22Rv1 (cell line): ENCODE measurements at regions not wholly inside any gene's neighbourhood (a gene's known extent, or its start where the extent isn't known, plus 50 kb on each side); places are given as distances from the start of the nearest gene placed in this dataset.

ENCODE experiments used
- H3K27ac ChIP-seq: fragments of 450-650 bp; 2 replicates; pipeline ENCODE4 v1.5.1; 2017
- CTCF ChIP-seq: fragments of 450-650 bp; IDR thresholded peaks from 2 replicates; pipeline ENCODE4 v1.5.1; 2017; ENCODE audit warnings: mild to moderate bottlenecking
- ZFX ChIP-seq: fragments of 450-650 bp; IDR thresholded peaks from 2 replicates; pipeline ENCODE4 v1.6.1; 2017; ENCODE audit warnings: antibody characterized with exemption, borderline replicate concordance

DNA sequence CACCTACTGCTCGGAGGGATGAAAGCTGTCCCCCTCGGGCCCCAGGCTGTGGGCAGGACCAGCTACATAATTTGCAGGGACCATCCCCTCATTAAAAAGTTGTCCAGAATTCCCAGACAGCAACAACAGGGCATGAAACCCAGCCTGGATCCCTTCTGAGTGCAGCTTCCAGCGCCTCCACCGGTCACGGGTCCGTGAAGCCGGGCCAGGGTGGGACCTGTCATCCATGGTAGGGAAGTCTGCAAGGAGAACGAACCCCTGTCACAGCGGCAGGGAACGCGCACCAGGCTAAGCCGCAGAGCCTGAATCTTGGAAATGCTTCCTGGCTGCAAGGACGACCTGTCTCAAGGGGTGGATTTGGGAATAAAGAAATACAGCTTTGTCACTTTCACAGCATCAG lies 214.2 kb downstream of the RBFOX3 start:
- no peak overlapping the region for H3K27ac ChIP-seq

GRCh38 chr17:79395545-79395944 lies 215.3 kb downstream of the RBFOX3 start:
- no peak for TF ChIP-seq ZFX
- no peak for TF ChIP-seq CTCF
- no peak overlapping the region for H3K27ac ChIP-seq

More for the DNA sequence above, 214.2 kb downstream of the RBFOX3 start:
- no peak for TF ChIP-seq ZFX
- no peak for TF ChIP-seq CTCF

DNA sequence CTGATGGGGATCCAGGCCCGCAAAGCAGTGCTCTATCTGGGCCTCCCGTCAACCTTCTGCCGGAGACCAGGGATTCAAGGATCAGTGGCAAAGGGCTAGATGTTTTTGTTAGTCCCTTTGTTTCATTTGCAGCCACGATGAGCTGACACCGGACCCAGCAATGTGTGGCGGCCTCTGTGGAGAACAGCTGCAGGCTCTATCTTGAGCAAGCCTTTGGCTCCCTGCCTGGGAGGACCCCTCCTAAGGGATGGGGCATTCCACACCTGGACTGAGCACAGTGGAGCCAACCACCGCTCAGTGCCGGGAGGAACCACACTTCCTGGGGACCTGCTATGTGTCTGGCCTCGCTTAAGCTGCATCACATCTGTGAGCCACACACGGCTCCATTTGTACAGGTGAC lies 215.8 kb downstream of the RBFOX3 start:
- TF ChIP-seq ZFX (no peak), CTCF (no peak)
- no peak overlapping the region for H3K27ac ChIP-seq

DNA sequence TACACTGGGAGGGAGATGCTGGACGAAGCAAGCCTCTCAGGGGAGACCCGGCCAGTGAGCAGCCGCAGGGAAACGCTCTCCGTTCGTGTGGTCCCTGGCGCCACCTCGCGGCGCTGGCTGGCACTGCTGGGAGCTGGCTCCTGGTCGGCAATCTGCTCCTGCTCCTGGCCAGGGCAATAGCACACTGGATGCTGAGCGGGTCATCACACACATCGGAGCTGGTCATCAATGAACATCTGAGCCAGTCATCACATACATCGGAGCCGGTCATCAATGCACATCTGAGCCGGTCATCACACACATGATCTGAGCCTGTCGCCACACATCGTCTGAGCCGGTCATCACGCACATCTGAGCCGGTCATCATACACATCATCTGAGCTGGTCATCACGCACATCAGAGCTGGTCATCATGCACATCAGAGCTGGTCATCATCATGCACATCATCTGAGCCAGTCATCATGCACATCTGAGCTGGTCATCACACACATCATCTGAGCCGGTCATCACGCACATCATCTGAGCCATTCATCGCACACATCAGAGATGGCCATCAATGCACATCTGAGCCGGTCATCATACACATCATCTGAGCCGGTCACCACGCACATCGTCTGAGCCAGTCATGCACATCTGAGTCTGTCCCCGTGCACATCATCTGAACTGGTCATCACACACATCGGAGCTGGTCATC lies 217.3 kb downstream of the RBFOX3 start:
- no peak overlapping the region for H3K27ac ChIP-seq
- TF ChIP-seq CTCF (peak; percentile 94), ZFX (no peak)

DNA sequence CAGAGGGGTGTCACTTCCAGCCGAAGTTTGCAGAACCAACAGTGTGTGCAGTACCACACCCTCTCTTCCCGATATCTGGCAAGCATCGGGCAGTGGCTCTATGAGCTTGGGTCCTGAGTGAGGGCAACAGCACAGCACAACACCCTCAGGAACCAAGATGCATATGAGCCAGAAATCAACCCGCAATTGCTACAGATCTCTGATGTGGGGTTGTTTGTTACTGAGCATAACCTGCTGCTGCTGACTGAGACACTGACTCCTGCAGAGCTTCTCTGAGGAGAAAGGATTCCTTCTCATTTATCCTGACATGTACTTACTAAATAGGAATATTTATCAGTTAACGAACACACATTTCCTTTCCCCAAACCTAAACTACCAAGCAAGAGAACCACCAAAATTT lies 218.3 kb downstream of the RBFOX3 start:
- TF ChIP-seq ZFX, result no peak
- TF ChIP-seq CTCF, result no peak
- H3K27ac ChIP-seq, result no peak overlapping the region

DNA sequence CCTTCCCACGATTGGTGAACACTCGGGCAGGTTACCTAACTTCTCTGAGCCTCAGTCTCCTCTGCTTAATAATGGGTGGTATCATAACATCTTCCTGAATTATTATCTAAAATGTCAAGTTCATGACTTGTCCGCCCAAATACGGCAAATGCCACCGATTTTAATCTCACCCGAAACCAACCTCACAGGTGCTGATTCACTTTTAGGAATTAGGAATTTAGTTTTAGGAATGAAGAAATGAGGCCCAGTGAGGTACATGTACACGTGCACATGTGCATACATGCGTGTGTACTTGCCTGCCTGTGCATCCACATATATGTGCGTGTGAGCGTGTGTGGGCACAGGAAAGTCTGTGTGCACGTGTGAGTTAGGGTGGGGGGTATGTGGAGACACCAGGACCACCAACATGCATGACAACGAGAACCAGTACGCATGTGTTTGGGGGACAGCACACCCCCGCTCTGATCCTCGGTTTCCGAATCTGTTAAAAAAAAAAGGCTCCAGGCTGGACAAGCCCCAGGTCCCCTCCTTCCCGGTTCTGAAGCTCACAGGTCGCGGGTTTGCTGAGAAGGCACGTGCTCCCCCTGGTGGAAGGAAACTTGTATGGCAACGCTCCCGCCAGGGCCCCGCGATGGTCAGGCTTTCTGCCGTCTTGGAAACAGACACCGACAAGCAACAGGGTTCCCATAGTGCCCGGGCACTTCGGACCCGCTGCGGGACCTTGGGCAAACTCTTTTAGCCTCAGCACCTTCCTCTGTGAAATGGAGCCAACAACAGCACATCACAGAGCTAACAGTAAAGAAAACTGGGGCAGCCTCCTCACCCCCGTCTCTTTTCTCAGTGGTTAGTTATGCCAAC lies 219.2 kb downstream of the RBFOX3 start:
- no peak overlapping the region for H3K27ac ChIP-seq
- TF ChIP-seq CTCF, result peak; percentile 90
- no peak for TF ChIP-seq ZFX

DNA sequence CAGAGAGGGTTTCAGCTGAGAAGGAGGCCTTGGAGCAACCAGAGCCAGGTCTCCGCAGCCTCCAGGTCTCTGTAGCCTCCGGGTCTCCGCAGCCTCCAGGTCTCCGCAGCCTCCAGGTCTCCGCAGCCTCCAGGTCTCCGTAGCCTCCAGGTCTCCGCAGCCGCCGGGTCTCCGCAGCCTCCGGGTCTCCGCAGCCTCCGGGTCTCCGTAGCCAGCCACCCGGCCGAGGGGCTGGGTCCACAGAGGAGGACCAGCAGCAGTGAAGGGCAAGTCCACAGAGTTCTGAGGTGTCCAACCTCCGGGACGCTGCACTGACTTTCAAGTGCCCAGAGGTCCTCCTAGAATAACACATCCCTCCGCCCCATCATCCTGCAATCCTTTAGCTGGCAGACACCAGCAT lies 221.0 kb downstream of the RBFOX3 start:
- H3K27ac ChIP-seq, result no peak overlapping the region
- no peak for TF ChIP-seq CTCF
- TF ChIP-seq ZFX, result no peak
